SK-N-SH treated with all-trans-retinoic acid at 6 μM for 48 hours (cell line): ENCODE measurements at regions not wholly inside any gene's neighbourhood (a gene's known extent, or its start where the extent isn't known, plus 50 kb on each side); places are given as distances from the start of the nearest gene placed in this dataset.

Source experiments
- ATAC-seq: fragments of 200-7000 bp; cut with Tn5 transposase; 3 replicates; pipeline ENCODE4 v1.9.1; 2020; ENCODE audit warnings: mild to moderate bottlenecking, moderate library complexity
- ARNTL ChIP-seq: fragments of 450-650 bp; formaldehyde crosslinking; IDR thresholded peaks from 2 replicates; pipeline ENCODE4 v1.5.0; 2020; ENCODE audit warnings: low read depth, mild to moderate bottlenecking, moderate library complexity, borderline replicate concordance
- BACH2 ChIP-seq: fragments of 250-450 bp; sonication (Bioruptor Pico); IDR thresholded peaks from 2 replicates; pipeline ENCODE4 v1.9.0; 2021; ENCODE audit warnings: mild to moderate bottlenecking, borderline replicate concordance
- CSDC2 ChIP-seq: fragments of 250-450 bp; sonication (Bioruptor Pico); IDR thresholded peaks from 2 replicates; pipeline ENCODE4 v1.5.0; 2020; ENCODE audit warnings: mild to moderate bottlenecking, moderate library complexity
- ESRRG ChIP-seq: fragments of 250-450 bp; sonication (Bioruptor Pico); IDR thresholded peaks from 2 replicates; pipeline ENCODE4 v1.6.1; 2021; ENCODE audit warnings: mild to moderate bottlenecking
- GLIS3 ChIP-seq: fragments of 250-450 bp; sonication (Bioruptor Pico); IDR thresholded peaks from 2 replicates; pipeline ENCODE4 v1.5.0; 2020; ENCODE audit warnings: mild to moderate bottlenecking, moderate library complexity
- OSR1 ChIP-seq: fragments of 250-450 bp; sonication (Bioruptor Pico); IDR thresholded peaks from 2 replicates; pipeline ENCODE4 v1.8.0; 2022; ENCODE audit warnings: moderate library complexity, mild to moderate bottlenecking, inconsistent platforms
- PPARA ChIP-seq: fragments of 250-450 bp; sonication (Bioruptor Pico); IDR thresholded peaks from 2 replicates; pipeline ENCODE4 v1.5.0; 2020; ENCODE audit warnings: mild to moderate bottlenecking, borderline replicate concordance
- RARB ChIP-seq: fragments of 250-450 bp; sonication (Bioruptor Pico); IDR thresholded peaks from 2 replicates; pipeline ENCODE4 v1.8.0; 2021; ENCODE audit warnings: mild to moderate bottlenecking, moderate library complexity
- SNAI2 ChIP-seq: fragments of 250-450 bp; sonication (Bioruptor Pico); IDR thresholded peaks from 2 replicates; pipeline ENCODE4 v1.5.0; 2020; ENCODE audit warnings: mild to moderate bottlenecking, moderate library complexity
- TCF4 ChIP-seq: fragments of 250-450 bp; sonication (Bioruptor Pico); IDR thresholded peaks from 2 replicates; pipeline ENCODE4 v1.8.0; 2021; ENCODE audit warnings: mild to moderate bottlenecking, moderate library complexity, borderline replicate concordance
- TOX ChIP-seq: fragments of 250-450 bp; sonication (Bioruptor Pico); IDR thresholded peaks from 2 replicates; pipeline ENCODE4 v1.8.0; 2021; ENCODE audit warnings: mild to moderate bottlenecking, moderate library complexity, borderline replicate concordance
- ZC3H10 ChIP-seq: fragments of 250-450 bp; sonication (Bioruptor Pico); IDR thresholded peaks from 2 replicates; pipeline ENCODE4 v1.5.1; 2021; ENCODE audit warnings: mild to moderate bottlenecking, moderate library complexity
- ZFP3 ChIP-seq: fragments of 250-450 bp; sonication (Bioruptor Pico); IDR thresholded peaks from 2 replicates; pipeline ENCODE4 v1.5.0; 2020; ENCODE audit warnings: mild to moderate bottlenecking, moderate library complexity
- ZFP30 ChIP-seq: fragments of 450-650 bp; formaldehyde crosslinking; IDR thresholded peaks from 2 replicates; pipeline ENCODE4 v1.5.0; 2022; ENCODE audit warnings: mild to moderate bottlenecking, moderate library complexity
- ZNF565 ChIP-seq: fragments of 450-650 bp; formaldehyde crosslinking; conservative IDR thresholded peaks from 2 replicates; pipeline ENCODE4 v1.5.0; 2020; ENCODE audit warnings: low read depth, mild to moderate bottlenecking, moderate library complexity
- ZNF70 ChIP-seq: fragments of 450-650 bp; formaldehyde crosslinking; IDR thresholded peaks from 2 replicates; pipeline ENCODE4 v1.5.0; 2020; ENCODE audit warnings: mild to moderate bottlenecking, moderate library complexity
- ZNF8 ChIP-seq: fragments of 450-650 bp; formaldehyde crosslinking; IDR thresholded peaks from 2 replicates; pipeline ENCODE4 v1.5.0; 2020; ENCODE audit warnings: mild to moderate bottlenecking, moderate library complexity
- TF ChIP-seq, protein P1 (sequence below): fragments of 250-450 bp; sonication (Bioruptor Pico); IDR thresholded peaks from 2 replicates; pipeline ENCODE4 v1.5.1; 2020; ENCODE audit warnings: low read depth, mild to moderate bottlenecking, moderate library complexity
- TF ChIP-seq, protein P2 (sequence below): fragments of 250-450 bp; sonication (Bioruptor Pico); IDR thresholded peaks from 2 replicates; pipeline ENCODE4 v1.8.0; 2021; ENCODE audit warnings: low read depth, mild to moderate bottlenecking, moderate library complexity, borderline replicate concordance
- TF ChIP-seq, protein P3 (sequence below): fragments of 250-450 bp; sonication (Bioruptor Pico); IDR thresholded peaks from 2 replicates; pipeline ENCODE4 v1.5.0; 2020; ENCODE audit warnings: mild to moderate bottlenecking, moderate library complexity
- TF ChIP-seq, protein P4 (sequence below): fragments of 250-450 bp; sonication (Bioruptor Pico); IDR thresholded peaks from 2 replicates; pipeline ENCODE4 v1.8.0; 2020; ENCODE audit warnings: mild to moderate bottlenecking, moderate library complexity, borderline replicate concordance

DNA sequence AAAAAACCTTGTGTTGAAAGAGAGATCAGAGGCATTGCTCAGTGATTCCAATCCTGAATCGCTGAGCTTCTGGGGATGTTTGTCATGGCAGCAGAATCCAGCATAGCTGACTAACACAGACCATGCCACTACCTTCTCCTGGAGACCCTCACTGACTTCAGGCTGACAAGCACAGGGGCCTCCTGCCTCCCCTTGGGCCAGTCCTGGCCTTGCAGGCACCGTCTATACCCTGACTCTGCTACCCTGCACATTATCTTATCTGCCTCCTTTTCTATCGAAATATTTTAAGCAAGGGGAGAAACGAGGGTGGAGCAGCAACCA, 139.8 kb downstream of the KIF26A start:
- ATAC-seq: no peak
- TF ChIP-seq, protein P1, sequence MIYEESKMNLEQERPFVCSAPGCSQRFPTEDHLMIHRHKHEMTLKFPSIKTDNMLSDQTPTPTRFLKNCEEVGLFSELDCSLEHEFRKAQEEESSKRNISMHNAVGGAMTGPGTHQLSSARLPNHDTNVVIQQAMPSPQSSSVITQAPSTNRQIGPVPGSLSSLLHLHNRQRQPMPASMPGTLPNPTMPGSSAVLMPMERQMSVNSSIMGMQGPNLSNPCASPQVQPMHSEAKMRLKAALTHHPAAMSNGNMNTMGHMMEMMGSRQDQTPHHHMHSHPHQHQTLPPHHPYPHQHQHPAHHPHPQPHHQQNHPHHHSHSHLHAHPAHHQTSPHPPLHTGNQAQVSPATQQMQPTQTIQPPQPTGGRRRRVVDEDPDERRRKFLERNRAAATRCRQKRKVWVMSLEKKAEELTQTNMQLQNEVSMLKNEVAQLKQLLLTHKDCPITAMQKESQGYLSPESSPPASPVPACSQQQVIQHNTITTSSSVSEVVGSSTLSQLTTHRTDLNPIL (CRISPR knock-in tag): no peak
- TF ChIP-seq, protein P2, sequence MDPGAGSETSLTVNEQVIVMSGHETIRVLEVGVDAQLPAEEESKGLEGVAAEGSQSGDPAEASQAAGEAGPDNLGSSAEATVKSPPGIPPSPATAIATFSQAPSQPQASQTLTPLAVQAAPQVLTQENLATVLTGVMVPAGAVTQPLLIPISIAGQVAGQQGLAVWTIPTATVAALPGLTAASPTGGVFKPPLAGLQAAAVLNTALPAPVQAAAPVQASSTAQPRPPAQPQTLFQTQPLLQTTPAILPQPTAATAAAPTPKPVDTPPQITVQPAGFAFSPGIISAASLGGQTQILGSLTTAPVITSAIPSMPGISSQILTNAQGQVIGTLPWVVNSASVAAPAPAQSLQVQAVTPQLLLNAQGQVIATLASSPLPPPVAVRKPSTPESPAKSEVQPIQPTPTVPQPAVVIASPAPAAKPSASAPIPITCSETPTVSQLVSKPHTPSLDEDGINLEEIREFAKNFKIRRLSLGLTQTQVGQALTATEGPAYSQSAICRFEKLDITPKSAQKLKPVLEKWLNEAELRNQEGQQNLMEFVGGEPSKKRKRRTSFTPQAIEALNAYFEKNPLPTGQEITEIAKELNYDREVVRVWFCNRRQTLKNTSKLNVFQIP (CRISPR knock-in tag): no peak
- TF ChIP-seq TCF4 (CRISPR knock-in tag) (no peak), ZC3H10 (CRISPR knock-in tag) (no peak), ZFP3 (CRISPR knock-in tag) (no peak), ZNF8 (CRISPR knock-in tag) (no peak), OSR1 (CRISPR knock-in tag) (no peak), ZNF565 (CRISPR knock-in tag) (no peak), SNAI2 (no peak), GLIS3 (CRISPR knock-in tag) (no peak), ZNF70 (CRISPR knock-in tag) (no peak), ESRRG (CRISPR knock-in tag) (no peak), BACH2 (CRISPR knock-in tag) (no peak), TOX (no peak), ZFP30 (CRISPR knock-in tag) (no peak), PPARA (no peak)
- TF ChIP-seq, protein P3, sequence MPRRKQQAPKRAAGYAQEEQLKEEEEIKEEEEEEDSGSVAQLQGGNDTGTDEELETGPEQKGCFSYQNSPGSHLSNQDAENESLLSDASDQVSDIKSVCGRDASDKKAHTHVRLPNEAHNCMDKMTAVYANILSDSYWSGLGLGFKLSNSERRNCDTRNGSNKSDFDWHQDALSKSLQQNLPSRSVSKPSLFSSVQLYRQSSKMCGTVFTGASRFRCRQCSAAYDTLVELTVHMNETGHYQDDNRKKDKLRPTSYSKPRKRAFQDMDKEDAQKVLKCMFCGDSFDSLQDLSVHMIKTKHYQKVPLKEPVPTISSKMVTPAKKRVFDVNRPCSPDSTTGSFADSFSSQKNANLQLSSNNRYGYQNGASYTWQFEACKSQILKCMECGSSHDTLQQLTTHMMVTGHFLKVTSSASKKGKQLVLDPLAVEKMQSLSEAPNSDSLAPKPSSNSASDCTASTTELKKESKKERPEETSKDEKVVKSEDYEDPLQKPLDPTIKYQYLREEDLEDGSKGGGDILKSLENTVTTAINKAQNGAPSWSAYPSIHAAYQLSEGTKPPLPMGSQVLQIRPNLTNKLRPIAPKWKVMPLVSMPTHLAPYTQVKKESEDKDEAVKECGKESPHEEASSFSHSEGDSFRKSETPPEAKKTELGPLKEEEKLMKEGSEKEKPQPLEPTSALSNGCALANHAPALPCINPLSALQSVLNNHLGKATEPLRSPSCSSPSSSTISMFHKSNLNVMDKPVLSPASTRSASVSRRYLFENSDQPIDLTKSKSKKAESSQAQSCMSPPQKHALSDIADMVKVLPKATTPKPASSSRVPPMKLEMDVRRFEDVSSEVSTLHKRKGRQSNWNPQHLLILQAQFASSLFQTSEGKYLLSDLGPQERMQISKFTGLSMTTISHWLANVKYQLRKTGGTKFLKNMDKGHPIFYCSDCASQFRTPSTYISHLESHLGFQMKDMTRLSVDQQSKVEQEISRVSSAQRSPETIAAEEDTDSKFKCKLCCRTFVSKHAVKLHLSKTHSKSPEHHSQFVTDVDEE: no peak
- TF ChIP-seq, protein P4, sequence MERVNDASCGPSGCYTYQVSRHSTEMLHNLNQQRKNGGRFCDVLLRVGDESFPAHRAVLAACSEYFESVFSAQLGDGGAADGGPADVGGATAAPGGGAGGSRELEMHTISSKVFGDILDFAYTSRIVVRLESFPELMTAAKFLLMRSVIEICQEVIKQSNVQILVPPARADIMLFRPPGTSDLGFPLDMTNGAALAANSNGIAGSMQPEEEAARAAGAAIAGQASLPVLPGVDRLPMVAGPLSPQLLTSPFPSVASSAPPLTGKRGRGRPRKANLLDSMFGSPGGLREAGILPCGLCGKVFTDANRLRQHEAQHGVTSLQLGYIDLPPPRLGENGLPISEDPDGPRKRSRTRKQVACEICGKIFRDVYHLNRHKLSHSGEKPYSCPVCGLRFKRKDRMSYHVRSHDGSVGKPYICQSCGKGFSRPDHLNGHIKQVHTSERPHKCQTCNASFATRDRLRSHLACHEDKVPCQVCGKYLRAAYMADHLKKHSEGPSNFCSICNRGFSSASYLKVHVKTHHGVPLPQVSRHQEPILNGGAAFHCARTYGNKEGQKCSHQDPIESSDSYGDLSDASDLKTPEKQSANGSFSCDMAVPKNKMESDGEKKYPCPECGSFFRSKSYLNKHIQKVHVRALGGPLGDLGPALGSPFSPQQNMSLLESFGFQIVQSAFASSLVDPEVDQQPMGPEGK: no peak
- TF ChIP-seq, all 23 proteins: peak for 0

DNA sequence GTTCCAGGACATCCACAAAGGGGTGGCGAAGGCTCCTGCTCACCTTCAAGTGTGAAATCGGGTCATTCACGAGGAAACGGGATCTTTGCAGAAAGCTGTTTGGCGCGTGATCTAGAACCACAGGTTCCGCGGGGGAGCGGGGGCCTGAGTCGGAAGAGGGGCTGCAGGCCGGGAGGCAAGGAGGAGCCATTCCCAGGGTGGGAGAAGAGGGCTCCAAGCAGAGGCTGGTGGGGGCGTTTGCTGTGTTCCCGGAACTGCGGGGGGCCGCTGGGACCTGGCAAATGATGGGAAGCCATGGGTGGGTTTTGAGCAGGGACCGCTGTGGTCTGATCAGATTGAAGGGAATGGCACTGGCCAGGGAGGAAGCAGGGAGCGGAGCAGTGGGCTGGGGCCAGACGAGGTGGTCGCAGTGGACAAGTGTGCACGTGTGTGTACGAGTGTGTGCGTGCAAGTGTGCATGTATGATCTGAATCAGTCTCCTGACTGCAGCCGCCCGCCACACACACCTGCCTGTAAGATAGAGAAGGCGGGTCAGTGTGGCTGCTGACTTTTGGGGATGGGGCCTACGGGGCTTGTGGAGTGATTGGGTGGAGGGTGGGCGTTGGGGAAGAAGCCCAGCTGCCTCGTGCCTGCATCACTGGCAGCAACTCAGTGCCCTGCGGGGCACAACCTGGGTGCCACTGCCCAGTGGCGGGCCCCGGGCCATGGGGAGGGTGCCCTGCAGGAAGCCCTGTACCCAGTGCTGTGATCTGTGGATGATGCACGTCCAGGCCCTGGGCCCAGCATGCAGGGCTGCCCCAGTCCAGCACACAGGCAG, 141.9 kb downstream of the KIF26A start:
- TF ChIP-seq OSR1 (CRISPR knock-in tag) (no peak), ZFP30 (CRISPR knock-in tag) (no peak), ZC3H10 (CRISPR knock-in tag) (no peak), ESRRG (CRISPR knock-in tag) (no peak)
- TF ChIP-seq, all 23 proteins: peak for 0
- ATAC-seq: no peak

DNA sequence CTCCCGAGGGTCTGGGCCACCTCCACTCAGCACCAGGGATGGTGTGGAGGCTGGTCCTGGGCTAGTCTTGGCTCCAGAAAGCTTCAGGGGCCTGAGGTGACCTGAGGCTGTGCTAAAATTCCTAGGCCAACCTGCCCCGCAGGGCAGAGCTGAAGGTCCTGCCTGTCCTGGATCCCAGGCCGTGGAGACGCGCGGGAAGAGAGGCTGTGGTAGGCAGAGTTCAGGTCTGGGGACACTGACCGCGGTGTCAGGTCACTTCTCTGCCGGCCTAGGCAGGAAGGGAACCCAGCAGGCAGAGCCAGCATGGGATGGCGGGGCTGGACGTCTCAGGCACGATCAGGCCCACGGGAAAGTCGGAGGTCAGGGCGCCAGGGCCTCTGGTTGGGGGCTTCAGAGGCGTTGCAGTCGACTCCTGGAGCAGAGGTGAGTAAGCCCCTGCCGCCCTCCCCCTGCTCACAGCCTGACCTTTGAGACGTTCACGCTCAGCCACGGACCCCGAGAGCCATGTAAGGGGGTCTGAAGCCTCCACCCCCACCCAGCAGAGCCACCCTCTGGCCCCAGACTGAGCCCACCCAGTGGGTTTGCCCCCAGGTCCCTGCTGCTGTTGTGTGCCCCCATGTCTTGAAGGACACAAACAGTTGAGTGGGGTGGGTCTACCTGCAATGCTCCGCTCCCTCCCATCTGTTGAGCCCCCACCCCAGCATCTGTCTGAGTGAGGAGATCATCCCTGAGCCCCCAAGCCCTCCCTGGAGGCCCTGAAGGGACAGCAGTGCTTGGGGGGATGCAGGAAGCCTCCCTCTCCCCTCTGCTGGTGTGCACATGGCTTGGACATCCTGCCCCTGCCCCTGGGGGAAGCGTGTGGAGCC, 142.7 kb downstream of the KIF26A start:
- TF ChIP-seq TOX: no peak
- TF ChIP-seq ZNF565 (CRISPR knock-in tag): no peak
- TF ChIP-seq RARB: no peak
- no peak for TF ChIP-seq ZNF70 (CRISPR knock-in tag)
- TF ChIP-seq, protein P4: no peak
- TF ChIP-seq, protein P1 (CRISPR knock-in tag): no peak
- TF ChIP-seq ZFP3 (CRISPR knock-in tag): no peak
- TF ChIP-seq ZNF8 (CRISPR knock-in tag): no peak
- TF ChIP-seq ARNTL (CRISPR knock-in tag): no peak
- TF ChIP-seq, protein P2 (CRISPR knock-in tag): no peak
- TF ChIP-seq TCF4 (CRISPR knock-in tag): no peak
- no peak for TF ChIP-seq CSDC2
- TF ChIP-seq, all 23 proteins: peak for 0
- no peak for ATAC-seq
